Mesodermal cell (in vitro differentiated cells): ENCODE measurements at regions not wholly inside any gene's neighbourhood (a gene's known extent, or its start where the extent isn't known, plus 50 kb on each side); places are given as distances from the start of the nearest gene placed in this dataset.
A peak's percentile ranks its signal among the peaks of the same experiment; 100 is the strongest.

ENCODE experiments used
- H3K27ac ChIP-seq: 2 replicates; pipeline ENCODE4 v1.7.0; 2013; ENCODE audit warnings: mild to moderate bottlenecking, low read depth, low read length, moderate library complexity; ENCODE audit not compliant: severe bottlenecking
- H3K36me3 ChIP-seq: 2 replicates; pipeline ENCODE4 v1.7.1; 2013; ENCODE audit warnings: mild to moderate bottlenecking, low read length, moderate library complexity; ENCODE audit not compliant: control insufficient read depth, insufficient read depth
- H3K4me1 ChIP-seq: one replicate; pipeline ENCODE4 v1.7.1; 2013; ENCODE audit warnings: mild to moderate bottlenecking, low read length; ENCODE audit not compliant: insufficient read depth, control insufficient read depth, poor library complexity, severe bottlenecking
- H3K4me3 ChIP-seq: 2 replicates; pipeline ENCODE4 v1.7.0; 2013; ENCODE audit warnings: low read length, control low read depth, mild to moderate bottlenecking; ENCODE audit not compliant: insufficient read depth, poor library complexity, severe bottlenecking; ENCODE audit errors: extremely low read depth
- H3K9me3 ChIP-seq: 2 replicates; pipeline ENCODE4 v1.7.1; 2013; ENCODE audit warnings: mild to moderate bottlenecking, low read length, moderate library complexity; ENCODE audit not compliant: control insufficient read depth
- WGBS, 2 experiments: methylation state at CpG; one replicate each; pipeline ENCODE4 v1.1.5; 2013; ENCODE audit warnings: missing lambda C conversion rate in 2 of 2; ENCODE audit not compliant: insufficient coverage in 2 of 2; 5-methylcytosine and 5-hydroxymethylcytosine counted together

DNA sequence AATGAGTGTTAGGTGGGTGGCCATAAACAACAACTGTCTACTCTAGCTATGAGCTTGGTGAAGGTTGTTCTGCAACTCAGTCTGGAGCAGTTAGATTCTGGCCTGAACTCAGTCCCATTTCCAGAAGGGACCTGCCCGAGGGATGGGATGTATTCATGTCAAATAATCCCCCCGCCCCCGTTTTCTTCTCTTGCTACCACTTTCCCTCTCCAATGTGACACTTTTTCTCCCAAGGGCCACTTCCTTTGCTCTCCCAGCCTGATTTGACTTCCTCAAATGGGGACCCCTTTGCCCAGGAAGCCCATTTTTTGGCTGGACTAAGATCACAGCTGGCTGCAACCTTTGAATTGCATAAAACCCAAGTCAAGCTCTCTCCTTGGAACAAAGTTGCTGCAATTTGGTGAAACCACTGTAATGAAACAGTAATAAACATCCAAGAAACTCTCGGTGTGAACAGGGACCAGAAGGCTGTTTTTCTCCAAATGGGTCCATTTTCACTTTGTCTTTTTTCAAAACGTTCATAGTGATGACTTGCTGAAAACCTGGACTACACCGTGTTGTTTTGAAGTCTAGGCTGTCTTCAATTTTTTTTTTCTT, 137.2 kb upstream of the GSC start:
- H3K27ac ChIP-seq = no peak overlapping the region
- WGBS, 2 experiments = 90 to 92% methylated on average over 5 to 6 of the region's 6 CpGs

DNA sequence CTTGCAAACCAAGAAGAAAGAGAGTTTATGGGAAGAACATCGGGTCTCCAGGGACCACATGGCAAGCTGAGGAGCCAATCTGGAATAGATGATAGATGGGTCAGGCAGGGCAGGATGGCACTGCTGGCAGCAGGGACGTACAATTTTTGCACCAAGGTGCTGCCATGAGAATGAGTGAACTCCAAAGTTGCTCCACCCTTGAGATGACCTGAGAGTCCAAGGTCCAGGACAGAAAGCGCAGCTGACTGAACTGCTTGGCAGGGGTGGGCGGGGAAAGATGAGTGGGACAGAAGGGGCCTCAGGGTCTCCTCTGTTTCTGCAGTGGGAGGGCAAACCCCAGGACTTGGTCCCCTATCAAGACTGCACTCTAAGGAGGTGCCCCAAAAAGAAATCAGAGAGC, 136.7 kb upstream of the GSC start:
- 87 to 89% methylated on average over 3 to 4 of the region's 4 CpGs for WGBS, 2 experiments
- Histone ChIP-seq H3K4me1 (peaks cover 23% of the 10 kb centered on the region), H3K27ac (no peak overlapping the region), H3K9me3 (no peaks in the 10 kb centered on the region), H3K4me3 (no peak overlapping the region), H3K36me3 (no peaks in the 10 kb centered on the region)

More for the DNA sequence above, 137.2 kb upstream of the GSC start:
- H3K4me1 ChIP-seq = peaks cover 23% of the 10 kb centered on the region
- no peaks in the 10 kb centered on the region for H3K9me3 ChIP-seq
- no peaks in the 10 kb centered on the region for H3K36me3 ChIP-seq
- no peak overlapping the region for H3K4me3 ChIP-seq

DNA sequence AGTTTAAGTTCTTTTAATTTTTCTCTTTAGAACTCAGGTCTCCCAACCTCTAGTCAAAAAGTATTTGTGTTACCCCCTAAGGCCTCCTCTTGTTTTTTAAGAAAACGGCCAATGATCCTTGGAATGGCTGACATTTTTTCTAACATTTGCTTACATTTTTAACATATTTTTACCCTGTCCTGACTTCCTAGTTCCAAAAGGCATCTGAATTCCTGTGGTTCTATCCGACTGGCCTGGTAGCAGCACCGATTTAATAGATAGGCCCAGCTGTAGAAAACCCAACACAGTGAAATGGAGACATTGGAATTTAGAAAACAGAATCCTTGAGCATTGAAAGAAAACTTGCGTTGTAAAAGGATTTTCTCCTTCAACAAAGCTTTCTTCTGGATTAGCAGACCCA, 134.7 kb upstream of the GSC start:
- 50 to 78% methylated on average over 3 of the region's 4 CpGs for WGBS, 2 experiments
- H3K36me3 ChIP-seq = no peaks in the 10 kb centered on the region
- peaks cover 23% of the 10 kb centered on the region for H3K4me1 ChIP-seq
- peak overlapping the region; percentile 48 for H3K27ac ChIP-seq
- no peak overlapping the region for H3K4me3 ChIP-seq
- no peaks in the 10 kb centered on the region for H3K9me3 ChIP-seq

DNA sequence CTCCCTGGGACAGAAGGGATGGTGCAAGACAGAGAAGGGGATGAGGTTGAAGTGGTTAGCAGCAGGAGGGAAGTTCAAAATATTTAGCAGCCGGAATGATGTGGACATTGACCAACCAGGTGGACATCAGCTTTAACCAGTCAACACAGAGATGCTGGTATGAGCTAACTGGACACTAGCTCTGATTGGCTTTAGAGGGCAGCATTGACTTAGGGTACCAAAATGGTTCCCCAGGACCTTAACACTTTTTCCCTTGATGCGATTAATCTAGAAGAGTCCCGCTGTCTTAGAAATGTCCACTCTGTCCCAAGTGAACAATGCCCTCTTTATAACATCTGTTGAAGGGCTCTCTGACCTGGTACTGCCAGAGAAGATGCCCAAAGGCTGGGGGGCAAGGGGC, 134.0 kb upstream of the GSC start:
- H3K4me3 ChIP-seq = no peak overlapping the region
- no peaks in the 10 kb centered on the region for H3K36me3 ChIP-seq
- peaks cover 23% of the 10 kb centered on the region for H3K4me1 ChIP-seq
- H3K27ac ChIP-seq = no peak overlapping the region
- H3K9me3 ChIP-seq = no peaks in the 10 kb centered on the region
- 96 to 97% methylated on average over 3 of the region's 3 CpGs for WGBS, 2 experiments

DNA sequence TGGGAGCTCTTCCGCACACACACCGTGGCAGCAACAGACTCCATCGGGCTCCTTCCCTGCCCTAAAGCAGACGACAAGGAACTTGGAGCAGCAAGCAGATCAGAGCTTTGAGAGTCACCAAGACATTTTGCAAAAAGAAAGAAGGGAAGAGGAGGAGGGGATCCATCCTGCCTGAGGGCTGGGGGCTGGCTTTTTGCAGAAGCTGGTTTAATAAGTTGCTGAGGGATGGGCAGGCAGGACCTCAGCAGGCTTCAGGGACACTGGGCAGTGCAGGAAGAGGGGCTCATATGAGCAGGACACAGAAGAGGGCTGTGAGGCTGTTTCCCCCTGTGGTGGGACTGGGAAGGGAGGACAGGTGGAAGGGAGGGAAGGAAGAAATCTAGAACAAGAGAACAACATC, 133.4 kb upstream of the GSC start:
- Histone ChIP-seq H3K4me3 (no peak overlapping the region), H3K4me1 (peaks cover 23% of the 10 kb centered on the region), H3K9me3 (no peaks in the 10 kb centered on the region), H3K27ac (no peak overlapping the region), H3K36me3 (no peaks in the 10 kb centered on the region)
- 94% methylated on average over 3 to 4 of the region's 4 CpGs for WGBS, 2 experiments

DNA sequence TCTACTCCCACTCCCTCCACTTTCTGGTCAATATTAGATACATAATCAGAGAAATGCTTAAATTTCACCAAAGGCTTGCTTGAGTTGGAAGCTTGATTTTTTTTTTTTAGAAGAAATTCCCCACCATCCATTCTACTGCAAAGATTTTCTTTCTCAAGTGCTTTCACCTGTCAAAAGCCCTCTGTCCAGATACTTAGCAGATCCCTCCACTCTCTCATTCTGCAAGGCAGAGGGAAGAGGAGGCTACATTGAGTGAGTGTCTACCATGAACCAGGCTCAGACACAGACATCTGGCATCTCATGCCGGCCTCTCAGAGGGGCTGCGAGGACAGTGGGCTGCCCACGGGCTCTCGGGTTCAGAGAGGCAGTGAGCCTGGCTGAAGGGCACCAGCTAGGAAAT, 127.6 kb upstream of the GSC start:
- Histone ChIP-seq H3K9me3 (no peaks in the 10 kb centered on the region), H3K27ac (no peak overlapping the region), H3K4me3 (no peak overlapping the region), H3K4me1 (peaks cover 7% of the 10 kb centered on the region), H3K36me3 (no peaks in the 10 kb centered on the region)
- WGBS, 2 experiments = 0 to 61% methylated on average over 1 to 3 of the region's 4 CpGs

DNA sequence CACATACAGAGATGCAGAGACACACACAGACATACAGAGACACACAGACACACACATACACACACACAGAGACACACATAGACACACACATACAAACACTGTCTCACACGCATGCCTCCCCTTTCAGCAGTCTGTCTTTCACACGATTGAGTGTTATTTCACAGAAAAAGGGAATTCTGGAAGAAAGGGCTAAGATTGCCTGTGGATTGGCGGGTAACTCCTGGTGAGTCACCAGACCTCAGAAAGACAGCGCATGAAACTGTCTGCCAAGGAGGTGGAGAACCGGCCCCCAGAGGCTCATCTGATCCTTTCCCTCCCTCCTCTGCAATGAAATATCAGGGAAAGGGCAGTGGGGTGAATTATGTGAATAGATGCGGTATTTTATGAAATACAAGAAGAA, 127.2 kb upstream of the GSC start:
- Histone ChIP-seq H3K36me3 (no peaks in the 10 kb centered on the region), H3K27ac (no peak overlapping the region), H3K4me3 (no peak overlapping the region), H3K4me1 (peaks cover 7% of the 10 kb centered on the region), H3K9me3 (no peaks in the 10 kb centered on the region)
- 63% methylated on average over 2 of the region's 6 CpGs; no CpG with 5 or more reads in 1 of the 2 experiments for WGBS, 2 experiments

DNA sequence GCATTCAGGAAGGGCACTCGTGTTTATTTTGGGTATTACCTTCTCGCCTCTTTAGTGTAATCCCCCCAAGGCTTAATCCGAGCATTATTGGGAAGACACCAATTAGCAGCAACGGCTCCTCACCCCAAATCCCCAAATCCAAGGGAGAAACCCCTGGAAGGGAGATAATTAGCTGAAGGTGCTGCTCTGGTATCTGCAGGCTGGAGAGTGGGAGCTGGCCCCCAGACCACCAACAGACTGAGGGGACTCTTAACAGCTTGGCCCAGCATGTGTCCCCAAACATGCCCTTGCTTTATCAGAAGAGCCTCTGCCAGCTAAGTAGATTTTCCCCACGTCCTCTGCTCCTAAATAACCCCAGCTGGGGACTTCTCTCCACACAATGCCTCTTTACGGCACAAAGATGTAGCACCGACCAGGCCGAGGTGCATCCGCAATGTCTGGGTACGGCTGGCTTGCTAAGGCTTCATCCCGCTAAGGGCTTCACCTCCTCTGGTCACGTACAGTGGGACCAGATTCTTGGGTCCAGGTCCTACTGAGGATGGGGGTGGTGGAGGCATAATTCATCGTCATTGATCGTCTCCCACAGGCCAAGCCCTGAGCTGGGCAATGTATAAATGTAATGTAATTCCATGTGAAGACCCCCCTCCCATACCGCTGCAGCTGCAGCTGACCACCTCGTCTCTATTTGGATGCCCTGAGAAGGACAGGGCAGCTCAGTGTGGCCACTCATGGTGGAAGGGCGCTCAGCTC, 123.7 kb upstream of the GSC start:
- no peak overlapping the region for H3K4me3 ChIP-seq
- H3K4me1 ChIP-seq = peaks cover 7% of the 10 kb centered on the region
- no peaks in the 10 kb centered on the region for H3K9me3 ChIP-seq
- WGBS, 2 experiments = 91% methylated on average over 10 to 12 of the region's 17 CpGs
- no peak overlapping the region for H3K27ac ChIP-seq
- no peaks in the 10 kb centered on the region for H3K36me3 ChIP-seq

DNA sequence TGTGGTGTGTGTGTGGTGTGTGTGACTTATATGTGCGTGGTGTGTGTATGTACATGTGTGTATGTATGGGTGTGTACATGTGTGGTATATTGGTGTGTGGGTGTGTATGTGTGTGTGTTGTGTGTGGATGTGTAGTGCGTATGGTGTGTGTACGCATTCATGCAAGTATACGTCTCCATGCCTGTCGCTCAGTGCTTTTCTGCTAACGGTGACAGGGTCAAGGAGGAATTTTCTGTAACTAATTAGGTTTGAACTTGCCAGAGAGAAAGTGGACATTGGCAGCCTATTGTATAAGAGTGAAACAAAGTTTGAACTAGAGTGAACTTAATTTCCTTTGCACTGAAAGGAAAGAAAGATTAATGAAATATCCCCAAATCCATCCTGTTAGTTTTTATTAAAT, 120.9 kb upstream of the GSC start:
- 82 to 100% methylated on average over 1 to 6 of the region's 6 CpGs for WGBS, 2 experiments
- no peaks in the 10 kb centered on the region for H3K9me3 ChIP-seq
- no peak overlapping the region for H3K27ac ChIP-seq
- H3K36me3 ChIP-seq = no peaks in the 10 kb centered on the region
- no peaks in the 10 kb centered on the region for H3K4me1 ChIP-seq
- H3K4me3 ChIP-seq = no peak overlapping the region

DNA sequence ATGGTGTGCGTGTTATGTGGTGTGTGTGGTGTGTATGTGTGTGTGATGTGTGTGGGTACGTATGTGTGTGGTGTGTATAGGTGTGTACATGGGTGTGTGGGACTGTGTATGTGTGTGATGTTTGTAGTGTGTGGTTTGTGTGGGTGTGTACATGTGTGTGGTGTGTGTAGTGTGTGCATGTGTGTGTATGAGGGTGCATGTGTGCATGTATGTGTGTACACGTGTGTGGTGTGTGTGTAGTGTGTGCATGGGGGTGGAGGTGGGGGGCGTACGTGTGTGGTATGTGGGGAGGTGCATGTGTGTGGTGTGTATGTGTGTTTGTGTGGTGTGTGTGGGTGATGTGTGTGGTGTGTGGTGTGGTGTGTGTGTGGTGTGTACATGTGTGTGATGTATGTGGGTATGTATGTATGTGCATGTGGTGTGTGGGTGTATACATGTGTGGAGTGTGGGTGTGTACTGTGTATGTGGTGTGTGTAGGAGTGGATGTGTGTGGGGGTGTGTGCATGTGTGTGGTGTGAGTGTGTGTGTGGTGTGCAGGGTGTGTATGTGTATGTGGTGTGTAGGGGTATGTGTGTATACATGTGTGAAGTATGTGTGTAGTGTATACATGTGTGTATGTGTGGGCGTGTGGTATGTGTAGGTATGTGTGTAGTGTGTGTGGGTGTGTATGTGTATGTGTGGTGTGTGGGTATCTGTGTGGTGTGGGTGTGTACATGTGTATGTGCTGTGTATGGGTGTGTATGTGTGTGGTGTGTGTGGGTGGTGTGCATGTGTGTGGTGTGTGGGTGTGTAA, 119.8 kb upstream of the GSC start:
- 90 to 94% methylated on average over 6 of the region's 6 CpGs for WGBS, 2 experiments
- no peaks in the 10 kb centered on the region for H3K4me1 ChIP-seq
- no peak overlapping the region for H3K27ac ChIP-seq
- no peaks in the 10 kb centered on the region for H3K9me3 ChIP-seq
- H3K36me3 ChIP-seq = no peaks in the 10 kb centered on the region
- no peak overlapping the region for H3K4me3 ChIP-seq
